HG03442 (cell line): ENCODE measurements at regions not wholly inside any gene's neighbourhood (a gene's known extent, or its start where the extent isn't known, plus 50 kb on each side); places are given as distances from the start of the nearest gene placed in this dataset.

ENCODE experiments used
- ATAC-seq: cut with Tn5 transposase; IDR thresholded peaks from one replicate; pipeline ENCODE4 v1.9.1; 2021; ENCODE audit warnings: mild to moderate bottlenecking, moderate library complexity; ENCODE audit not compliant: unreplicated experiment

DNA sequence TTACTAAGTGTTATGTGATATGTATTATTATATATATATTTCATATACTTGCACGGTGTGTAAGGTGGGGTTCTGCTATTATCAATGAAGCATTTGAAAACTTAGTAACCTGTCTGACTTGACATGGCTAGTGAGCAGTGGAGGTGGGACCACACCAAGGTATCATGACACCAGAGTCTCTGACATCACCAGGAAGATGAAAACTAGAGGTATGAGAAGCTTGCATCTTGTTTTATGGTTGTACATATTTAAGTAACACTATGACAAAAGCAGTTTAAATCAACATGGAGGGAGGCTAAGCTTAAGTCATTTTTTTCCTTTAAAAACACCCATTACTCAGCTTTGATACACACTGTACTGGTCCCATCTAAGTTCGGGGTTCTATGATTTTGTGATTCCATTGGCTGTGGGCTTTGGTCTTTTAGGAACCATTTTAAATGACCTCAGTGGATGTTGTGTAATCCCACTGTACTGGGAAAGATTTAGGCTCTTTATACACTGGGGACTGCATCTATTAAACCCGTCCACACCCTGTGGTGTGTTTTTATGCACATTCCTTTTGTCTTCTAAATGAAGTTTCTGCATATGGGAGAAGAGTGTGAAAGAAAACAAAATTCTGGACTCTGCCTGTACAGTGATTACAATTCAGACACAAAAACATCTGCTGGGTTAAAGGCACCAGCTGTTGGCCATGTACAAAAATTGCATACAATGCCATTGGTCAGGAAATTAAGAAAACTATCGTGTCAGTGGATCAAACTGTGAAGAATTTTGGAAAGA lies 570.6 kb downstream of the SPRY1 start:
- no peak for ATAC-seq

DNA sequence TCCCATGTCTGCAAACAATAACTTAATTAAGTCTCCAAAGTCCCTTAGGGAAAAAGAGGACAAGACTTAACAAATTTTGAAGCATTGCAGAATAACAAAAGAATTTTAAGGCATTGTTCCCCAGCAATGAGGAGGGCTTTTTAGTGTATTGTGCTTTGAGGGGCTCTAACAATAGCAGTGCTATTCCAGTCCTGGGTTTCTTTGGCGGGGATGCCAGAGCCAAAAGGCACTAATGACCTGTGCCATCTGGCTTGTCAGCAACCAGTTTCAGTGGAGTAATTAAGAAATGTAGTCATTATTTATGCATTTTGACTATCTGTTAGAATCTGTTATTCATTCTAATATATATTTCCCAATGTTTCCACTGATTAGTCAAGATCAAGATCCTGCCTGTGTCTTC lies 575.4 kb downstream of the SPRY1 start:
- ATAC-seq = no peak

DNA sequence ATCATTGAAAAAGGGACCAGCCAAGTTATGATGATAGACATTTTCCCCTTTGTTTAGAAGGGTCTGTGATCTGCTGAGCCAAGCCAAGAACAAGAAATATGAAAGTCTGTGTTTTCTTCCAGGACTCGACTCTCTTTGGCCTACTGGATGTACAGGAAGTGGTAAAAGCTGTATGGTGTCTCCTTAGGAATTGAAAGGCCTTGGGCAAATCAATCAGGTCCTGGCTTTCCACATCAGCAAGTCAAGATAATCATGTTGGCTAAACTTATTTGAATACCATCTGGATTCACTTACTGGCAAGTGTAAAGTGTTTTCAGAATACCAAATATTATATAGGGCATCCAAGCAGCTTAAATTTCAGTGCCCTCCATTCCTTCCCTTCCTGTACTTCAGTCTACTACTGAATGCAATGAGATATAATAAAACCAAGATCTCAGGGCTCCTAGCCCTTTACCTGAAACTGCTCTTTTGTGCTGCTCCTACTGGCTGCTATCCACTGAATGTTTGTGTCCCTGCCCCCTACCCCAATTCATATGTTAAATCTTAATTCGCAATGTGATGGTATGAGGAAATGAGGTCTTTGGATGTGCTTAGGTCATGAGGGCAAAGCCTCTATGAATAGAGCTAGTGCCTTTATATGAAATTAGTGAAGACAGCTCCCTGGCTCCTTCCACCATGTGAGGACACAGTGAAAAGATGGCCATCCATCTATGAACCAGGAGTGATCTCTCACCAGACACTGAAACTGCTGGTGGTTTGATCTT lies 578.0 kb downstream of the SPRY1 start:
- no peak for ATAC-seq

DNA sequence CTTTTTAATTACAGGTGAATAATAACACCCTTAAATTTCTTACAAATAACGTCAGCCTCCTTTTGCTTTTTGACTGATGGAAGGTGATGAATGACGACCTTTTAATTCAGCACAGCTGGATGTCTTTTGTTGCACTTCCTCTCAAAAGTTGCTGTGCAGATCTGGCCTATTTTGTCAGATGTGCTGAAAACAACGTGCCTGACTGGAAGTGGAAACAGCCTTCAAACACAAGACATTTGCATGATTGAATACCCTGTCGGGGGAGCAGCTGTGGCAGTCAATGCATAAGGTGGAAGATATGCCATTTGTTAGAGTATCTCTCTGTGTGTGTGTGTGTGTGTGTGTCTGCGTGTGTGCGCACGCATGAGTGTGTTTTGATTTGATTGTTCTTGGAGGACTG lies 579.7 kb downstream of the SPRY1 start:
- ATAC-seq = no peak

DNA sequence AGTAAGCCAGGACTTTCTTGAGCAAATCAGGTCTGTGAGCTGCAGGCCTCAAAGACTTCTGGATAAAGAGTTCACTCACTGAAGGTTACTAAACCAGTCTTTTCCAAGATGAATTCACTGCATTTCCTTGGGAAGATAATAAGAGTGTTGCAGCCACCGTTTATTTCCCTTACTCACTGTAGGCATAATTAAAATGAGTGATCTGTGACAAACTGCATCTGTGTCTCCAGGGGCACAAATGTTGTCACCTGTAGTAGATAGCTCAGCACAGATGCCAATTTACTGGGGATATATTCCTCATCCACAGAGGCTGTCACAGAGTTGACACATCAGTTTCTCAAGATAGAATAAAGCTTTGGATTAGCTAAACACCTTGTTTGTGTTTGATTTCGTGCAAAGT lies 580.2 kb downstream of the SPRY1 start:
- ATAC-seq = no peak

DNA sequence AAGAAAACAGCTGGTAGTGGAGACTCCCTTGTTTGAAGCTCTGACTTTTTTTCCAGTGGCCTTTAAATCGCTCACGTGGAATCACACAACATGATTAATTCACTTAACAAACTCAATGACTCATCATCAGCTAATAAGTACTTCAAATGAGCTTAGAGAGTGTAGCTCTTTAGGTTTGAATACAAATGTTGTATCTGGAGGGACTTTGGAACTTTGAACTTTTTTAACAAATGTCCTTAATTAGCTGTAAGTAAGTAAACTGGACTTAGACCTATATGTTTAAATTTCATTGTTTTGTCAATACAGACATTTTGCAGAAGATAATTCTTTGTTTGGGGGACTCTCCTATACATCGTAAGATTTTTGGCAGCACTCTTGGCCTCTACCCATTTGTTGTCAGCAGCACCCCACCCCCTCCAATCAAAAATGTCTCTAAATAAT lies 581.1 kb downstream of the SPRY1 start:
- ATAC-seq = no peak

DNA sequence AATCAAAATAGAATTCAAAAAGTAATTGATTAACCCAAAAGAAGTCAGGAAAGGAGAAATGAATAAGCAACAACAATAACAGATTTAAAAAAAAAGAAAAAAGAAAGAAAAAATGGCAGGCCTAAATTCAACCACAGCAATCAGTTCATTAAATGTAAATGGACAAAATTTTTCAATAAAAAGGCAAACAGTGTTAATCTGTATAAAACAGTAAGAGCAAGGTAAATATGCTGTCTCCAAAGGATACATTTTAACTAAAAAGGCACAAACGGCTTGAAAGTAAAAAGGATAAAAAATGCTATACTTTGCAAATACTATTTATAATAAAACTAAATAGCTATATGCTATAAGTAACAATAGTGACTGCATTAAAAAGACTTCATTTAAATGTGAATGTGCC lies 582.0 kb downstream of the SPRY1 start:
- no peak for ATAC-seq

DNA sequence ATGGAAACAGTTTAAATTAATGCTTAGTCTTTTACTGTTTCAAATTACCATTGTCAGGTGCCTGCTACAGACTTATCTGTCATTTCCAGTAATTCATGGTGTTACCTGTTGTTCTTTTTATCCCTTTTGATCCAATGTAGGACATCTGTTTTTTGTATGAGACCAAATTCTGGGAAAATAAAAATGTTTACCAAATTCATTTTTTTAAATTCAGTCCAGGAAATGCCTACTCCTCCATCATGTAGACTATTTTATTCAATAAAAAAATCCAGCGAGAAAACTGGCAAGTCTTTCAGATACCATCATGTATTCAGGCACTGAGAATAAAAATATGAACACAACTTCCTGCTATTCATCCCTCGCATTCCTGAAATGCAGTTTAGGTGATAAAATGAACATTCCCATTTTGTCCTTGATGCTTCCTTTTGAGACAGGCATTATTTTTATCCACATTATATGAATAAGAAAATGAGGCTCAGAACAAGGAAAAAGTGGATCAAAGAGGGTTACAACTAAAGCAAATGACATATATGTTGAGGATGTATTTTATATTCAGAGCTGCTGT lies 584.2 kb downstream of the SPRY1 start:
- no peak for ATAC-seq

DNA sequence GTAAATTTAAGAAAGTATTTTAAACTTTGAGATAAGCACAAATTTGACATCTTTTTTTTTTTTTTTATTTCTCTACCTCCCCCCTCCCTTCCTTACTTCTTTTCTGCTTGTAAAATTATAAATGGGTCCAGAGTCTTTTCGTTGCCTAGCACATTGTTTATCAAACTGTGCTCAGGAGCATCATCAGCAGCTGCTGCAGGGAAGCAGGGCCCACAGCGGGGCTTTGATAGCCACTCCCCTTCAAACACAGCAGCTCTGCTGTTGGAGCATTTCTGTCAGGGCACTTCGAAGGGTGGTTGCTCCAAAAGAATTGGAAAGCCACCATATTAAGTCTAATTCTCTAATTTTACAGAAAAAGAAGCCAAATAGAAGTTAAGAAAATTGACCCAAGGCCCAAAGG lies 588.3 kb downstream of the SPRY1 start:
- no peak for ATAC-seq

DNA sequence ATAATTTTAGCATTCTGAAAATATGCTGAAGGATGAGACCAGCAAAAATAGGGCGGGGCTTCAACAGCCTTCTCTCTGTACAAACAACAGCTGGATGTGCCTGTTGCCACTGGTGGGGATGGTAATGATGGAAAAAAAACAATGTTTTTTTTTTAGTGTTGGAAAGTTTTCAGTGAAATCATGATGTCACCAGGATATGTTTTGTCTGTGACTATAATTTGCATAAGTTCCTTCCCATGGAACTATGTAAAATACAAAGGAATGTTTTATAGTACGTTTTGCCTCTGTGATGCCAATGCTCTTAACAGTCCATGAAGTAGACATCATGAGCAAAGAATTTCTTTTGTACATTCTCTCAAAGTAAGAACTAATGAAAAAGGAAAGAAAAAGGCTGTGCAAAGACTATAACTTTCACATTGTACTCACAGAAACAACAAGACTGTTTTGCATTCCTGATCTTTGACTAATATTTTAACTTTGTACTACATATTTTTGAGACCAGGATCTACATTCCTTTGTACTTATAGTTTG lies 589.7 kb downstream of the SPRY1 start:
- no peak for ATAC-seq

DNA sequence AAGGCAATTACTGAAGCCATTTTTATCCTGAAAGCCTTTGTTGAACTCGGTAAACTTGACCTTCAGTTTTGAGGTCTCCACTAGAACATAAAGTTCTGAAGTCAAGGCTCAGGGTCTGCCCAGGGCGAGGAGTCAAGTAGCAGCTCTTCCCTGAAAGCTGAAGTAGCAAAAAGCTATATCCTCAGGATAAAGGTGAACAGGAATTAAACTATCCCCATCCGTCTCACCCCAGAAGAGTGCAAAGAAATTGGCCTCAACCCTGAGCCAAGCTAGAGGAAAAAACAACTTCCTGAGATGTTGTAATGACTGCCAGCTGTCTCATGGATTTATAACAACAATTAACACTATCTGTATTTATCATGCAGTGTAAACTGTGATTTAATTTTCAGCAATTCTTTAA lies 590.8 kb downstream of the SPRY1 start:
- no peak for ATAC-seq

DNA sequence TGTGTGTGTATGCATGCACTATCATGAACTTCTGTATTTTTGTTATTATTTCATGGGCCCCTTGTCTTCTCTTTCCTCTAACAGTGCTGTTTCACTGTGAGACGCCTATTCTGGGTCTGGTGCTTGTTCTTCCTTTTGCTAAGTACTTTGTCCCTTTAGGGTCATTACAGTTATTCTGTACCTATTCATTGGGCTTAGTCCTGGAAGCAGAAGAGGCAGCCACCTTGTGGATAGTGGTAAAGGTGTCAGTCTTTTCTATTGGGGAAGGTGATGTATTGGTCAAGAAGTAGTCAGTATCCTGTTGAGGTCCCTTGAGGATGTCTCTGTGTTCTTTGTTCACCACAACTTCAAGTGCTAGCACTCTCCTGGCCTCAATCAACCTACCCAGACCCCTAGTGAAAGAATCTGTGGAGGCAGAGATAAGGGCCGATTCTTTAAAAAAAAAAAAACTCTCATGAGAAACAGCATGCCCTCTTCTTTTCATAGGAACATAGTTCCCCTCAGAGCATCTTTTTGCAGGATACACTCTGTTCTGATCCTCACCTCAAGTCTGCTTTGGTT lies 593.8 kb downstream of the SPRY1 start:
- no peak for ATAC-seq

DNA sequence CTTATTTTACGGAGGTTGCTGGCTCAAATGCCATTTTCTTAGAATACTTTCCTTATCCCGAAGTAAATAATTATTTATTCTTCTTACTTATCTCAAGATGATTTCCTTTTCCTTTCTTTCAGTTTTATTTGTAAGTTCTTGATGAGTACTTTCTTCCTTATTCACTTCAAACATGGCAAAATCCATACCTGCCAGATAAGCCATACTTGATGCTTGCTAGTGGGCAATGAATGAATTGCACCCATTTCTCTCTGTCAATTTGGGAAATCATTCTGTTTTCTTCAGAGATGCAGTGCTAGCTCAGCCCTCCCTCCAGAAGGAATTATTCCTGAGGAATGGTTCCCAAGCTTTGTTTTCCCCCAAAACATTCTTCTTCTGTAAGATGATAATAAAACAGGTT lies 598.3 kb downstream of the SPRY1 start:
- no peak for ATAC-seq

DNA sequence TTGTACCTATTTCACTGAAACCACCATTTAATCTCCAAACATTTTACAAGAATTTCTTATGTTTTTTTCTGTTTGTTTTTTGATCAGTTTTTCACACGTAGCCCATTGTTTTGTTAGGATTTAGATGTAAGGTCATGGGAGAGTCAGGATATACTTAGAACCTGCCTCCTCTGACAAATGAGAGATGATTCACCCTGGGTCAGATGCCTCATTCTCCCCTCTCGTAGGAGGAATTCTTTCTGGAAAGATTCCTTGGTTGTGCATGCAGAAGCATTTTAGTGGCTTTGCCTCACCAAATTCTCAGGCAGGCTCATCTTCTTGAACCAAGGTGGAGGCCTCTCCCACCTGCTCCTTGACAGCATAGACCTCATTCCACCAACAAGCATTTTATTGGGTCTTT lies 599.3 kb downstream of the SPRY1 start:
- ATAC-seq = no peak

DNA sequence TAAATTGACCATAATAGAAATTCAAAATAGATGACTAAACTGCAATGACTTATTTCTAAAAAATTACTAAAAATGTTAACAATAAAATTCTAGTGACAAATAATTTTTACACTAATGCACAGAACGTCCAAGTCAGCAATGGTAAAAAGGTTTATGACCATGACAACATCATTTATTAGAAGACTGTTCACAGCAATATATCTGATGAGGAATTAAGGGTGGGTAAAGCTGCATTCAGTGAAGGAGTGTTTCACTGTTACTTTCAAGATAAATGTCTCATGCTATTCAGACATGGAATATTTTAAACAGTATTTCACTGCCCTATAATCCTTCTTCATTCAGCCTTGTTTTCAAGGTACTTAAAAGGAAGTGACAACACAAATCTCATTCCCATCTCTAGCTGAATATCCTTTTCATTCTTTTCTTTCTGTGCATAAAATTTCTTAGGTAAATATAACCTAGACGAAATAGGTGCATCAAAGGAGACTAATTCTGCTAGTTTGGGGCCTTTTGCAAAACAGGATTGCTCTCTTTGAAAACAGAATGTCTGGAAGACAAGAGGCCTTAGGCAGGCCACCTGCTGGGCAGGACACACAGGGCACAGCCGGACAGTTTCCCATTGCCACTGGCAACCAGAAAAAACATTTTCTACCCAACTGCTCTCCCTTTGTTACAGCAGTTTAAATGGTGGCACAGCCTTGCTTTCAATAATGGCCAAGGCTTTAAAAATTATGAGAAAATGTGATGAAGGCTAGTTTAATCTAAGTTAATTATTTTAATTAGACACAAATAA lies 600.3 kb downstream of the SPRY1 start:
- no peak for ATAC-seq

DNA sequence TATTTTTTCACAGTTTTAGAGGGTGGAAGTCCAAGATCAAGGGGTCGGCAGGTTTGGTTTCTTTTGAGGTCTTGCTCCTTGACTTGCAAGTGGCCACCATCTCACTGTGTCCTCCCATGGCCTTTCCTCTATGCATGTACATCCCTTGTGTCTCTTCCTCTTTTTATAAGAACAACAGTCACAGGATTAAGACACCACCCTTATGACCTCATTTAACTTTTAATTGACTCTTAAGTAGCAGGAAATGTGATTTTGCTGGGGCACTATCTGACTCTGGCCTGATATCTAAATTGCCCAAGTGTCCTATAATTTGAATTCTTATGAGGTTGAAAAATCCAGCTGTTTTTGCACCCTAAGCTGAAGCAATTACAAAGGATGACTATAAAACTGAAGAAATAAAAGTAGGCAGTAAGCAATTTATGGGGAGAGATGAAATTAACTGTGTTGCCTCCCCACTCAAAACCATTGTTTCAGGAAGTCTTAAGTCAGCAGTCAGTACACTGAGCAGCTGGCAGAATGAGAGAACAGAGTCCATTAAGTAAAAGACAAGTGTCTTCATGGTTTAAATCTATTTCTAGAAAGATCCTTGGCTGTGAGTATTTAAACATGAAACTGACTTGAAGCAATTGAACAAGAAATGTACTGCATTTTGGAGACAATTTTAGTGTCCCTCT lies 601.3 kb downstream of the SPRY1 start:
- no peak for ATAC-seq

DNA sequence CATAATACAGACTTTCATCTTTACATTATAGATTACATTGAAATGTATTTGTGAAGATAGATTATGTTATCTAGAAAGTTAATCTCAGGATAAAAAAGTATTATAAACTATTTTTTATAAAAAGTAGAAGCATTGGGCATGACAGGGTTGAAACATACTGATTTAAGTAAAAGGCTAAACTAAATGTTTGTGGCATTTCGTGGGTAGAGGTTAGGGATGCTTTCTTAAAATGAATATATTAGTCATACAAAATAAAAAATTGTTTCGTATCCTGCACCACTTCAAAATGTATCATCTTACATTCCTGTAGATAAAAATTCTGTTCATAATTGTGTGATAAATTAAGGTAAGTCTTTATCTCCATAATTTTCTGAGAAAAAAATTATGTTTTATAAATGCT lies 603.6 kb downstream of the SPRY1 start:
- no peak for ATAC-seq

DNA sequence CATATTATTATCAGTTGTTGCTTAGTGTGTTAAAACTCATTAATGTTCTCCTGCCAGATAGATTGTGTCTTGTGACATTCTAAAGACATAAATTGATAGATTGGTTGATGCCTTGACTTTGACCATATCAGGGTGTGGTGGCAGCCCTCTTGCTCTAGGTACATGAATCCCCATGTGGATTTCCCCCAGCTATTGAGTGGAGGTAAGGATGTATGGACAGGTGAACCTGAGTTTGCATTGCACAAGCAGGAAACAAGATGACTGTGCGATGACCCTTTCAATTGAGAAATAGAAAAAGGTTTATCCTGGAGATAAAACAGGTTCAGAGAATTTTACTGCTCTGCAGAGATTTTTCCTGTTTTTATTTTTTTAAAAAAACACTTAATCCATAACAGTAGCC lies 619.2 kb downstream of the SPRY1 start:
- no peak for ATAC-seq

DNA sequence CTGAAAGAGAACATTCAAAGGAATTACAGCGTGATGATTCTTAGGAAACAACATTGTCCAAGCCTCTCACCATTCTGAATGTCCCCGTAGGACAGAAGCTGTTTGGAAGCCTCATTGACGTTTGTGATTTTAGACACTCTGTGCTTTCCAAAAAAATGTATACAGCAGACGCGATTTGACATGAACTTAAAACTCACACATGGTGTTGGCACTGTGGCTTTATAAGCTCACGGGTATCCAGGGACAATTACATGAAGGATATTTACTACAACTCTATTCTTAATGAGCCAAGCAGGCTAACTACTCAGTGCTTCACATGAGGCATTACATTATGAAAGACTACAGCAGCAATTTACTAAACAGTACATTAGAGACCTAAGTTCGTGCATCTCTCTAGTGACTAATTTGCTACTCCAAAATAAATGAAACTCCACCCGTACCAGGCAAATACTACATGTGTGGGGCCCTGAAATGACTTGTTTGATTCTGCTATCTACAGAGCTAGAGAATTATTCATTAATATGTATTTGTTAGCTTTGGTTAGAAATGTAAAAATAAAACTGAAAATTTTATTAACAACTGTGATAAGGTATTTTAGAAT lies 620.7 kb downstream of the SPRY1 start:
- no peak for ATAC-seq
